Erythroblast (primary cell): ENCODE measurements at regions not wholly inside any gene's neighbourhood (a gene's known extent, or its start where the extent isn't known, plus 50 kb on each side); places are given as distances from the start of the nearest gene placed in this dataset.

Source experiments
- GATA1 ChIP-seq: IDR thresholded peaks from 2 replicates; pipeline ENCODE4 v1.6.1; 2011; ENCODE audit warnings: low read depth, mild to moderate bottlenecking, control low read depth, low read length, moderate library complexity
- POLR2A ChIP-seq: IDR thresholded peaks from 2 replicates; pipeline ENCODE4 v1.6.1; 2011; ENCODE audit warnings: mild to moderate bottlenecking, low read length

- no peak for TF ChIP-seq POLR2A
- no peak for TF ChIP-seq GATA1
Observed at GRCh38 chr1:193656841-193657240, 470.4 kb upstream of the B3GALT2 start.
